Activated naive CD8-positive, alpha-beta T cell treated with anti-CD3 and anti-CD28 coated beads, Interleukin-2, amount 50 U/mL, for 24 hours (primary cell): ENCODE measurements at regions not wholly inside any gene's neighbourhood (a gene's known extent, or its start where the extent isn't known, plus 50 kb on each side); places are given as distances from the start of the nearest gene placed in this dataset.

ENCODE experiments used
- ATAC-seq: fragments of 150-1000 bp; cut with Tn5 transposase; one replicate; pipeline ENCODE4 v1.10.0; 2021
- DNase-seq: peaks from one replicate; pipeline ENCODE4 v3.0.0; 2021
- H3K27ac Mint-ChIP-seq: one replicate; pipeline ENCODE4 v1.8.0; 2021; ENCODE audit warnings: mild to moderate bottlenecking, mixed read lengths
- H3K27me3 Mint-ChIP-seq: one replicate; pipeline ENCODE4 v1.8.0; 2021; ENCODE audit warnings: mixed read lengths
- H3K36me3 Mint-ChIP-seq: one replicate; pipeline ENCODE4 v1.8.0; 2021; ENCODE audit warnings: low read depth, mixed read lengths
- H3K4me1 Mint-ChIP-seq: one replicate; pipeline ENCODE4 v1.8.0; 2021; ENCODE audit warnings: mixed read lengths
- H3K4me3 Mint-ChIP-seq: one replicate; pipeline ENCODE4 v1.8.0; 2021; ENCODE audit warnings: mild to moderate bottlenecking, moderate library complexity, mixed read lengths
- H3K9me3 Mint-ChIP-seq: one replicate; pipeline ENCODE4 v1.8.0; 2021; ENCODE audit warnings: mixed read lengths

DNA sequence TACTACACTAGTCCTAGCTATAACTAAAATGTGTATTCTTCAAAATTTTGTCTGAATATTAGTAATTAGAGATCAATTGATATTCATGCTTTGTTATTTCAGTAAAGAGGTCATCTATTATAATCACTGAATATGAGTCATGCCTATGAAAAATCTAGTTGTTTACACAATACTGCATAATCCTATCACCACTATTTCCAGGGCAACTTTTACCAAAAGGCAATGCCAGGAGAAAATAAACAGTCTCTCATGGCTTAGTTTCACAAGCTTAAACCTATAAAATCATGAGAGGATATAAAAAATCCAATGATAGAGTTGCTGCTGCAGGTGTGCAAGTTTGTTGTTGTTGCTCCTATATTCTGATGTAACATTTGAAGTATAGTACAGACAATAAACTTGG is 149.9 kb upstream of the COL1A2 start:
- DNase-seq = no peak
- Mint-ChIP-seq H3K4me1 (no peaks in the 10 kb centered on the region), H3K36me3 (no peaks in the 10 kb centered on the region), H3K4me3 (no peak overlapping the region), H3K27ac (no peak overlapping the region), H3K9me3 (no peaks in the 10 kb centered on the region), H3K27me3 (no peaks in the 10 kb centered on the region)
- no peak for ATAC-seq

DNA sequence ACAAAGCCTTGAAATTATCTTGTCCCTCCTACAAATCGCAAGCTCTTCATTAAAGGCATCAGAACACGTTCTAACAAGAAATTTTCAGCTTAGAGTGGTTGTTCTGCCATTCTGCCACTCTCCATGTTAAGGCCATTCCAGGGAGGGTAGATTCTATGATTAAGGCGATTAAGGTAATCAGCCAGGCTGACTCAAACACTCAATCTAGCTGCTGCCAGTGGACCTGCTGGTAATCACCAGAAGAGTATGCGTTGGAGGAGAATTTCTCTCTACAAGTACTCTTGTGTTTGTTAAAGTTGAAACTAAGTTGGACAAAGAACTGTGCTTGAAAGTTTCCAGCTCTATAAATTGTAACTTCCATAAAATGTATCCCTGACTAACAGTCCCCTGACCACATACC is 149.2 kb upstream of the COL1A2 start:
- no peaks in the 10 kb centered on the region for H3K27me3 Mint-ChIP-seq
- H3K4me3 Mint-ChIP-seq = no peak overlapping the region
- ATAC-seq (no peak), DNase-seq (no peak)
- no peaks in the 10 kb centered on the region for H3K4me1 Mint-ChIP-seq
- no peak overlapping the region for H3K27ac Mint-ChIP-seq
- H3K36me3 Mint-ChIP-seq = no peaks in the 10 kb centered on the region
- no peaks in the 10 kb centered on the region for H3K9me3 Mint-ChIP-seq

DNA sequence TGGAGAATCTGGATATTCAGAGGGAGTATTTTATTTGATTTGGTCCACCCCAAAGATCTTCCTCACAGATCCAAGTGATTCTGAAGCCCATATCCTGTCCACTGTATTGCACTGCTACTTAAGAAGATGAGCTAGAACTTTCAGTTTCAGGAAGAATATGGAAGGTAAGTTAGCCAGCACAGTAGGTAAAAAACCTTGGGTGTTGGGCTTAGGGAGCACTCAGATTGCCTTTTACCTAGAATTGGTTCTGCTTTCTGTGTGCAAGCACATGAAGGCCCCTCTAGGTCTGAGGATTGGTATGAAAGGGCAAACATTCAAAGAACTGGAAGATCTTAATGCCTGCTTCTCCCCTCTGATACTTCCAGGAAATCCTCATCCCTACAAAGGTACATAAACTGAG is 146.7 kb upstream of the COL1A2 start:
- no peak overlapping the region for H3K27ac Mint-ChIP-seq
- no peak overlapping the region for H3K4me3 Mint-ChIP-seq
- H3K27me3 Mint-ChIP-seq = no peaks in the 10 kb centered on the region
- no peaks in the 10 kb centered on the region for H3K9me3 Mint-ChIP-seq
- ATAC-seq = no peak
- no peaks in the 10 kb centered on the region for H3K36me3 Mint-ChIP-seq
- DNase-seq = no peak
- no peaks in the 10 kb centered on the region for H3K4me1 Mint-ChIP-seq

DNA sequence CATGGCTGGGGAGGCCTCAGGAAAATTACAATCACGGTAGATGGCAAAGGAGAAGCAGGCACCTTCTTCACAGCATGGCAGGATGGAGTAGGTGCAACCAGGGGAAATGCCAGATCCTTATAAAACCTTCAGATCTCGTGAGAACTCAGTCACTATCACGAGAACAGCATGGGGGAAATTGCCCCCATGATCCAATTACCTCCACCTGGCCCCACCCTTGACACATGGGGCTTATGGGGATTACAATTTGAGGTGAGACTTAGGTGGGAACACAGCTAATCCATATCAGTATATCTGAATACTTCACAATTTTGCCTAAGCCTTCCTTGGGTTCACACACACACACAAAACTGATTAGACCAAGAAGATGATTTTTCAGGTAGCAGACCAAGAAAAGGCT is 145.1 kb upstream of the COL1A2 start:
- H3K27me3 Mint-ChIP-seq = no peaks in the 10 kb centered on the region
- ATAC-seq (no peak), DNase-seq (no peak)
- no peaks in the 10 kb centered on the region for H3K4me1 Mint-ChIP-seq
- H3K27ac Mint-ChIP-seq = no peak overlapping the region
- no peaks in the 10 kb centered on the region for H3K36me3 Mint-ChIP-seq
- H3K9me3 Mint-ChIP-seq = no peaks in the 10 kb centered on the region
- no peak overlapping the region for H3K4me3 Mint-ChIP-seq

DNA sequence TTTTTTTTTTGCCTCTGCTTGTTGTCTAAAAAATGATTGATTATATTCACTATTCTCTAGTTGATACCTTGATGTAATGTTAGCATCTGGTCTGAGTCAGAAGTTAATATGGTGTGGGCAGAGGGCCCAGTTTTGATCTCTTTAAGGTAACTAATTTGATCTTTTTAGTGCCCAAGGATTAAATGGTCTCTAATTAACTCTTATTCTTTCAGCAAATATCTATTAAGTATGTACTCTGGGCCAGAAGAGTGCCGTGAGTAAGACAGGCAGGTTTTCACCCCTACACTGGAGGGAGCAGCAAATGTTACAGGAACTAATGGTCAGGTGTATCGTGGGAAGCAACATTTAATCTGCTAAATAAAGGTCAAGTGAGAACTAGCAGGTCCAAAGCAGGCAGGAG is 144.6 kb upstream of the COL1A2 start:
- H3K4me1 Mint-ChIP-seq = no peaks in the 10 kb centered on the region
- H3K27ac Mint-ChIP-seq = no peak overlapping the region
- H3K36me3 Mint-ChIP-seq = no peaks in the 10 kb centered on the region
- no peaks in the 10 kb centered on the region for H3K27me3 Mint-ChIP-seq
- no peak for DNase-seq
- no peak overlapping the region for H3K4me3 Mint-ChIP-seq
- H3K9me3 Mint-ChIP-seq = no peaks in the 10 kb centered on the region
- no peak for ATAC-seq

DNA sequence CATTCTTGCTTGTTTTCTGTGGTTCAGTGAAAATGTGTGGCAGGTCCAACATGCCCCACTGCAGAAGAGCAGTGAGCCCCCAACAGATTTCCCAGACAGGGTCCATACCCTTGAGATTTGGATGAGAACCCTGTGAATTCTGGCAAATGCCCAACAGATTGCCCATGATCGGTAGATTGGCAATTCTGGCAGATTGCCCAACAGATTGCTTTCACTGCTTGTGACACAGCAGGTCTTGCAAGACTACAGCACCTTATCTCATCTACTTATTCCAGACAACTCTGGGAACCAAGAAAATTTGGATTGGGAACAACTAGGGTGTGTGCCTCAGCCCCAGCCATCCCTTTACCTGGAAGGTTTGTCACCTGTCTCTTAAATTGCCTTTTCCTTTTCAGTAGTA is 143.7 kb upstream of the COL1A2 start:
- ATAC-seq (no peak), DNase-seq (no peak)
- Mint-ChIP-seq H3K27me3 (no peaks in the 10 kb centered on the region), H3K27ac (no peak overlapping the region), H3K4me3 (no peak overlapping the region), H3K9me3 (no peaks in the 10 kb centered on the region), H3K4me1 (no peaks in the 10 kb centered on the region), H3K36me3 (no peaks in the 10 kb centered on the region)

DNA sequence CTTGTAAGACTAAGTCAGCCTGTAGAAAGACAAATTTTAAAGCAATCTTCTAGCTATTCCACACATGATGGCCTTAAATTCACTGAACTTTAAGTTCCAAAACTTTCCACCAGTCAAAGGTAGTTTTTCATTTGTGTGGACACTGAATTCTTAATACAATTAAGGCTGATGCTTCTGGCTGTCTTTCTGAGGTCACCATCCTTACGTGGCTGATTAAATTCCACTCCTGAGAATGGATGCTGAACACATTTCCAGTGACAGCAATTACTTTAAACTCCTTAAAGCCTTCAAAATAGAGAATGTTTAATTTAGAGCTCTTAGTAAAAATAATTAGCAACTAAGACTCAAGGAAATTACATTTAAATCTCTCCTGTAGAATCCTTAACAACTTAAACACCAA is 142.6 kb upstream of the COL1A2 start:
- H3K9me3 Mint-ChIP-seq = no peaks in the 10 kb centered on the region
- no peaks in the 10 kb centered on the region for H3K27me3 Mint-ChIP-seq
- H3K36me3 Mint-ChIP-seq = no peaks in the 10 kb centered on the region
- no peaks in the 10 kb centered on the region for H3K4me1 Mint-ChIP-seq
- no peak overlapping the region for H3K27ac Mint-ChIP-seq
- H3K4me3 Mint-ChIP-seq = no peak overlapping the region
- DNase-seq (no peak), ATAC-seq (no peak)

DNA sequence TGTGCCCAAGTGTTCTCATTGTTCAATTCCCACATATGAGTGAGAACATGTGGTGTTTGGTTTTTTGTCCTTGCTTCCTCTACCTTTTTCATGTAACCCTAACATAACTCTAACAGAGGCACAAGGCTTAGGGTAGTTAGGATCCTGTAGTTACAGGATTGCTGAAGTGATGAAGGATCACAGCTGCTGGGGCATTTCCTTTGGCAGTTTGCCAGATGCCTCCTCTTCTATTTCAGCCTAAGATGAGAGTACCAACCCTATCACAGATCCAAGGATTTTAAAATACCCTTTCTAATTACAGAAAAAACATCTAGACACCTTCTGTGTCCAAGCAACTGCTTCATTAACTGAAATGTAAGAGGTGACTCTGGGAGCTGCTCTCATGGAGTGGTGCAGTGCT is 141.7 kb upstream of the COL1A2 start:
- no peaks in the 10 kb centered on the region for H3K4me1 Mint-ChIP-seq
- H3K9me3 Mint-ChIP-seq = no peaks in the 10 kb centered on the region
- ATAC-seq (no peak), DNase-seq (no peak)
- H3K36me3 Mint-ChIP-seq = no peaks in the 10 kb centered on the region
- H3K4me3 Mint-ChIP-seq = no peak overlapping the region
- H3K27me3 Mint-ChIP-seq = peaks cover 2% of the 10 kb centered on the region
- no peak overlapping the region for H3K27ac Mint-ChIP-seq

DNA sequence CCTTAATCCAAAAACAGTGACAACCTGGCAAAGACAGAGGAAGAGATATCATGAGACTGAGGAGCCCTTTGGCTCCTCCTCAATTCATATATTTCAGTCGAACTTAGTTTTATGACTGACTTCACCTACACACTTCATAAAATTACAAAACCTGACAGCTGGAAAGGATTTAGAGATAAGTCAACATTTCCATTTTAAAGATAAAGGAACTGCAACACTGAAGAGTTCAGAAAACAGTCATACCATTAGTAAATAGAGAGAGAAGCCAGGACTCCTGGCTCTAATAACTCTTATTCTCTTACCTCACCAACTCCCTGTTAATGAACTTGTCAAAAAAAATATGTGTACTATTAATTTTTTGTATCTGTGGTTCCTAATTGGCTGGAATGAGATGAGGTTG is 141.0 kb upstream of the COL1A2 start:
- Mint-ChIP-seq H3K27me3 (peaks cover 3% of the 10 kb centered on the region), H3K36me3 (no peaks in the 10 kb centered on the region), H3K4me1 (no peaks in the 10 kb centered on the region), H3K27ac (no peak overlapping the region), H3K4me3 (no peak overlapping the region), H3K9me3 (no peaks in the 10 kb centered on the region)
- DNase-seq = no peak
- no peak for ATAC-seq

DNA sequence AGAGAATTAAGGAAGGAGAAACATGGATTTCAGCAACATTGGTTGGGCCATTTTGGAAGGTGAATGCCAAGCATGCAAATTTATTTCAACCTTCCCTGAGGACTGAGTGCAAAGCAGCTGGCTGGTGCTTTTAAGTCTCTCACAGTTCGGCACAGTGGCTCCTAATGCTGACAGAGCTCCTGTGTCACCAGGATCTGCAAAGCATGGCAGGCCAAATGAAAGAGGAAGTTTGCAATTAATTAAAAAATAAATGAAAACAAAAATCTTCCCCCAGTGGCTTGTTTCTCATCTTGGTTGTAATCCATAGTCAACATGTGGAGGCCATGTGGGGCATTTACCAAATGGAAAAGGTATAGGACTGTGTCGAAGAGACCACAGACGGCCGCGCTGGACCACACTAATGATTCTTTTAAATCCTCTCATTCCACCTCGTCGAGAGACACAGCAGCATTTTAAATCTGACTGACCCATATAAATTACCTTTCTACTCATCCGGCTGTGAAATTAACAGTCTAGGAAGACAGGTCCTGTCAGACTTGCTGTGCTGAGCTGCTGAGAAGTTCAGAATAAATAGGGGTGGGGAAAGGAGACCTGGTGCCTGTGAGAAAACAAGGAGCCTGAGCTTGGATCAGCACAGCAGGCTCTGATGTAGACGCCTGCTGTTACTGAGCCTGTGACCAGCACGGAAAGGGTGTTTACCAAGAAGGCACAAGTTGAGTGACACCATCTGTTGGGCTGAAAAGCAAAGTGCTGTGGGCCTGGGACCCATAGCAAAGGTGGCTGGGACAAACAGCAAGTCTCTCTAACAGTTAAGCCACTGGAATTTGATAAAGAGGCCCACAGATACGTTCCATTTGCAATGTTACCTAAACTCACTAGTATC is 136.0 kb upstream of the COL1A2 start:
- Mint-ChIP-seq H3K4me3 (no peak overlapping the region), H3K36me3 (no peaks in the 10 kb centered on the region), H3K9me3 (no peaks in the 10 kb centered on the region), H3K27ac (no peak overlapping the region), H3K27me3 (peaks cover 14% of the 10 kb centered on the region), H3K4me1 (no peaks in the 10 kb centered on the region)
- DNase-seq (no peak), ATAC-seq (no peak)

DNA sequence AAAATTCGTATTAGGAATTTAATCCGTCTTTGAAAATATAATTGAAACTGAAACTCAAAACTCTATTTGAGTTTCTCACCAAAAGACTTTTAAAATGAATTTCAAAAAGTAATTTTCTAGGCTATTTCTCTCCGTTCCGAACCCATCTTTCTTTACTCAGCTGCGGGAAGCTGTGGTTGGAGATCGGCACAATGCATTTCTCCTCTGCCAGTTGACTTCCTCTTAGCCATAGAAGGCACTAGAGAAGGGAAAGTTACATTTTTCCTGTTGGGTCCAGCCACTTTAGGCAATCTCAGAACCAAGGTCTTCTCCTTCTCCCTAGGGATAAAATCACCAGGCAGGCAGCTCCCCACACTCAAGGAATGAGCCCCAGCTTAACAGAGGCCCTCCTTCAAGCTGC is 133.6 kb upstream of the COL1A2 start:
- Mint-ChIP-seq H3K27me3 (peaks cover 14% of the 10 kb centered on the region), H3K27ac (no peak overlapping the region), H3K4me1 (no peaks in the 10 kb centered on the region), H3K9me3 (no peaks in the 10 kb centered on the region), H3K36me3 (no peaks in the 10 kb centered on the region), H3K4me3 (no peak overlapping the region)
- ATAC-seq (no peak), DNase-seq (no peak)

DNA sequence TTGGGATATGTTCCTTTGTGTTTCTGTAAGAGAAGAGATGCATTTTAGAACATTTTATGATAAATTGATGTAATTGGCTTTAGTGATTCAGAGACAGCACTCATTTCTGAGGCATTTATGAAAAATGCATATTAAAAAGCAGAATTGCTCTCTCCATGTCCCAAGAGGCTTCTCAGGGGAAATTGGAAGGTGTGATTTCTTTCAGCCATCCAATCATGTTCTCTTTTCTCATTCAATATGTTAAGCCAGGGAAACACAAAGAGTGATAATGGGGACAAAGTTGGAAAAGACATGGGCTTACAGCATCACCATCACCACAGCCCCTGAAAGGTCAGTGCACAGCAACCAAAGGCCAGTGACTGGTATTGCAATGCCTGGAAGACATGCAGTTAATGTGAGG is 129.9 kb upstream of the COL1A2 start:
- Mint-ChIP-seq H3K27ac (no peak overlapping the region), H3K36me3 (no peaks in the 10 kb centered on the region), H3K27me3 (peaks cover 7% of the 10 kb centered on the region), H3K4me1 (no peaks in the 10 kb centered on the region), H3K9me3 (no peaks in the 10 kb centered on the region), H3K4me3 (no peak overlapping the region)
- ATAC-seq (no peak), DNase-seq (no peak)

DNA sequence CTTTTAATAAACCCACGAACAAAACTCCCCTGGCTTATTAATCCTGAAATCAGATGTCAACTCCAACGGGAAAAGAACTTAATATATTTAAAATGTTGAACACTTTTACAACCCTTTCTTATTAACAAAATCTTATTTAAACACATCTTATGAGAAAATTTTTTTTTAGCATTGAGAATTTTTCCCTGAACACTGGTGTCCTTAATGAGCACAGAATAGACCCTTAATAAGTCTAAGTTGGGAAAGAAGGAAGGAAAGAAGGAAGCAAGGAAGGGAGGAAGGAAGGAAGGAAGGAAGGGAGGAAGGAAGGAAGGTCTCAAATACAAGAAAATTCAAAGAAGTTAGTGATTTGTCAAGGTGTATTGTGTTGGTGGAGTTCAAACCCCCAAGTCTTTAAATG is 129.2 kb upstream of the COL1A2 start:
- H3K4me3 Mint-ChIP-seq = no peak overlapping the region
- peaks cover 7% of the 10 kb centered on the region for H3K27me3 Mint-ChIP-seq
- no peak overlapping the region for H3K27ac Mint-ChIP-seq
- H3K36me3 Mint-ChIP-seq = no peaks in the 10 kb centered on the region
- ATAC-seq = no peak
- DNase-seq = no peak
- H3K4me1 Mint-ChIP-seq = no peaks in the 10 kb centered on the region
- H3K9me3 Mint-ChIP-seq = no peaks in the 10 kb centered on the region

DNA sequence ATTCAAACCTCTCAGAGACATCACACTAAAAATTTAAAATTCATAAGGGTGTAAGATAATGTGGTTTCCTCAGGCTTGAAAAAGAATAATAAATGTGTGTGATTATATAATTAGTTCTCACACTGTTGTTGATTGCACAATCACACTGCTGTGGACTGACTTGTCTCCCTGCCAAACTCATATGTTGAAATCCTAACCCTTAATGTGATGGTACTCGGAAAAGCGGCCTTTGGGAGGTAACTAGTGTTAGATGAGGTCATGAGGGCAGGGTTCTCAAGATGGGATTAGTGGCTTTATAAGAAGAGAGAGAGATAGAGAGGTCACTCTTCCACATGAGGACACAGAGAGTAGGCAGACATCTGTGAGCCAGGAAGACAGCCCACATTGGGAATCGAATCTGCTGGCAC is 128.5 kb upstream of the COL1A2 start:
- ATAC-seq (no peak), DNase-seq (no peak)
- H3K9me3 Mint-ChIP-seq = no peaks in the 10 kb centered on the region
- H3K27me3 Mint-ChIP-seq = peaks cover 8% of the 10 kb centered on the region
- H3K27ac Mint-ChIP-seq = no peak overlapping the region
- no peaks in the 10 kb centered on the region for H3K36me3 Mint-ChIP-seq
- no peak overlapping the region for H3K4me3 Mint-ChIP-seq
- H3K4me1 Mint-ChIP-seq = no peaks in the 10 kb centered on the region

DNA sequence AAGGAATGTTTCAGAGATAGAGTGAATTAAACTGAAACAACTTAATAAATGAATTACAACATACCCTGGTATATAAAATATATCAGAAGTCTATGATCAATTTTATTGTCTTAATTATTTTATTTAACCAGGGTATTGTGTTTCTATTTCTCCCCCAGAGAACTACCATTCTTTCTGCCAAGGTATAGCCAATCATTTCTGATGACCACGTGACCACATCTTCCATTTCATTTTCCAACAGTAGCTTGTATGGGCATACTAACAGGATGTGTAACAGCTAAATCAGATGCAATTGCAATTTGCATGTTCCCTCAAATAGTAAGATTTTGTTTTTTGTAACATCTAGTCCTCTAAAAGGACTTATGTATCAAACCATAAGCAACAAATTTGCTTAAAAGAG is 123.9 kb upstream of the COL1A2 start:
- ATAC-seq (no peak), DNase-seq (no peak)
- peaks cover 1% of the 10 kb centered on the region for H3K4me1 Mint-ChIP-seq
- no peak overlapping the region for H3K4me3 Mint-ChIP-seq
- no peak overlapping the region for H3K27ac Mint-ChIP-seq
- no peaks in the 10 kb centered on the region for H3K36me3 Mint-ChIP-seq
- H3K27me3 Mint-ChIP-seq = peaks cover 9% of the 10 kb centered on the region
- H3K9me3 Mint-ChIP-seq = no peaks in the 10 kb centered on the region
